Spleen (tissue), 7 donors: ENCODE measurements at regions not wholly inside any gene's neighbourhood (a gene's known extent, or its start where the extent isn't known, plus 50 kb on each side); places are given as distances from the start of the nearest gene placed in this dataset.

Experiments
- CTCF ChIP-seq, 11 experiments: fragments of 200-600 bp in 7 of 11; fragments of 450-650 bp in 4 of 11; sonication (generic) in 4 of 11; IDR thresholded peaks in 8 of 11; conservative IDR thresholded peaks in 3 of 11; 1 replicate in 7 of 11; 2 replicates in 4 of 11; pipeline versions ENCODE4 v1.4.0 to v1.8.0; 2016 to 2021; ENCODE audit warnings: antibody characterized with exemption in 11 of 11, inconsistent platforms in 4 of 11, mild to moderate bottlenecking in 1 of 11
- POLR2A ChIP-seq, 3 donors: fragments of 450-650 bp; IDR thresholded peaks; one replicate each; pipeline ENCODE4 v1.5.1; 2017; ENCODE audit warnings: antibody characterized with exemption in 3 of 3, mild to moderate bottlenecking in 1 of 3
- POLR2AphosphoS5 ChIP-seq, 3 donors: sonication (generic); formaldehyde crosslinking; IDR thresholded peaks; one replicate each; pipeline ENCODE4 v1.5.1; 2017; ENCODE audit warnings: antibody characterized with exemption in 3 of 3
- donor health status: DM: no; HTN: no; CAD: no; lungs with moderate emphysema.
- donor health status: DM: no; HTN: no; CAD: no.
- donor health status: DM: no; HTN: no; CAD: no.

GRCh38 chr11:91495837-91496236, 728.8 kb upstream of the FAT3 start:
- TF ChIP-seq POLR2A (IDR thresholded peaks at IDR 0.05), result no peak
- TF ChIP-seq CTCF (IDR thresholded peaks at IDR 0.05 in 8 of 11, conservative IDR thresholded peaks at IDR 0.05 in 3 of 11), result no peak
- TF ChIP-seq POLR2AphosphoS5 (IDR thresholded peaks at IDR 0.05), result no peak
